CD14-positive monocyte (primary cell): ENCODE measurements at regions not wholly inside any gene's neighbourhood (a gene's known extent, or its start where the extent isn't known, plus 50 kb on each side); places are given as distances from the start of the nearest gene placed in this dataset.

Source experiments
- DNase-seq, 3 donors: peaks; one replicate each; pipeline ENCODE4 v3.0.0-alpha.2; 2011 to 2022
- H2AFZ ChIP-seq: 2 replicates; pipeline ENCODE4 v1.6.0; 2012; ENCODE audit warnings: mild to moderate bottlenecking, low read depth, low read length, inconsistent platforms; ENCODE audit not compliant: insufficient read depth, poor library complexity, severe bottlenecking
- H3K27ac ChIP-seq, 2 donors: 1 replicate in 1 of 2; 2 replicates in 1 of 2; pipeline ENCODE4 v1.5.1; 2012 to 2013; ENCODE audit warnings: low read length in 2 of 2, control low read depth in 1 of 2, inconsistent platforms in 1 of 2, low read depth in 1 of 2, mild to moderate bottlenecking in 1 of 2
- H3K27me3 ChIP-seq, 2 donors: one replicate each; pipeline versions ENCODE4 v1.6.0 to v1.6.1; 2011 to 2013; ENCODE audit warnings: low read length in 2 of 2; ENCODE audit not compliant: control insufficient read depth in 2 of 2, insufficient read depth in 2 of 2
- H3K36me3 ChIP-seq, 2 donors: replicated peaks in 1 of 2; 1 replicate in 1 of 2; 2 replicates in 1 of 2; pipeline versions ENCODE4 v1.5.1 to v1.6.1; 2012 to 2013; ENCODE audit warnings: low read length in 2 of 2, control low read depth in 1 of 2, inconsistent platforms in 1 of 2, mild to moderate bottlenecking in 1 of 2; ENCODE audit not compliant: insufficient read depth in 2 of 2, control insufficient read depth in 1 of 2
- H3K4me1 ChIP-seq, 2 donors: 1 replicate in 1 of 2; 2 replicates in 1 of 2; pipeline versions ENCODE4 v1.5.1 to v1.6.1; 2012 to 2013; ENCODE audit warnings: low read length in 2 of 2, control low read depth in 1 of 2, inconsistent platforms in 1 of 2, mild to moderate bottlenecking in 1 of 2, moderate library complexity in 1 of 2; ENCODE audit not compliant: insufficient read depth in 2 of 2, control insufficient read depth in 1 of 2
- H3K4me2 ChIP-seq: replicated peaks from 2 replicates; pipeline ENCODE3; 2012; ENCODE audit warnings: low read length, moderate library complexity, mild to moderate bottlenecking; ENCODE audit not compliant: poor library complexity, severe bottlenecking; ENCODE audit errors: extremely low read depth
- H3K4me3 ChIP-seq, 3 experiments: fragments of 200-600 bp in 1 of 3; sonication (generic) in 1 of 3; replicated peaks in 1 of 3; 1 replicate in 2 of 3; 2 replicates in 1 of 3; pipeline ENCODE4 v1.5.1; 2011 to 2013; ENCODE audit warnings: low read length in 3 of 3, mild to moderate bottlenecking in 3 of 3, control low read depth in 2 of 3, low read depth in 2 of 3, inconsistent platforms in 1 of 3, moderate library complexity in 1 of 3
- H3K79me2 ChIP-seq: 2 replicates; pipeline ENCODE4 v1.6.0; 2012; ENCODE audit warnings: mild to moderate bottlenecking, control low read depth, inconsistent platforms, low read length, moderate library complexity; ENCODE audit not compliant: insufficient read depth
- H3K9ac ChIP-seq: 2 replicates; pipeline ENCODE4 v1.6.0; 2017; ENCODE audit warnings: low read length, mild to moderate bottlenecking; ENCODE audit not compliant: insufficient read depth, poor library complexity, severe bottlenecking
- H3K9me3 ChIP-seq, 2 donors: replicated peaks in 1 of 2; 1 replicate in 1 of 2; 2 replicates in 1 of 2; pipeline versions ENCODE4 v1.5.1 to v1.6.1; 2012 to 2013; ENCODE audit warnings: low read length in 2 of 2, control low read depth in 1 of 2; ENCODE audit not compliant: control insufficient read depth in 1 of 2, insufficient read depth in 1 of 2
- H4K20me1 ChIP-seq: 2 replicates; pipeline ENCODE4 v1.6.0; 2012; ENCODE audit warnings: mild to moderate bottlenecking, low read length, control low read depth, moderate library complexity; ENCODE audit not compliant: insufficient read depth
- H3K27ac Mint-ChIP-seq, 7 donors: one replicate each; pipeline ENCODE4 v1.8.0; 2020; ENCODE audit warnings: mild to moderate bottlenecking in 7 of 7, mixed read lengths in 7 of 7, moderate library complexity in 6 of 7, inconsistent platforms in 2 of 7
- H3K27me3 Mint-ChIP-seq, 3 donors: one replicate each; pipeline ENCODE4 v1.8.0; 2021 to 2022; ENCODE audit warnings: low read depth in 3 of 3, mild to moderate bottlenecking in 3 of 3, mixed read lengths in 3 of 3, moderate library complexity in 3 of 3, inconsistent platforms in 1 of 3
- H3K36me3 Mint-ChIP-seq, 2 donors: one replicate each; pipeline ENCODE4 v1.8.0; 2020; ENCODE audit warnings: mixed read lengths in 2 of 2, inconsistent platforms in 1 of 2, mild to moderate bottlenecking in 1 of 2
- H3K4me1 Mint-ChIP-seq: one replicate; pipeline ENCODE4 v1.8.0; 2020; ENCODE audit warnings: mild to moderate bottlenecking, mixed read lengths
- H3K4me3 Mint-ChIP-seq, 2 donors: one replicate each; pipeline ENCODE4 v1.8.0; 2020; ENCODE audit warnings: mild to moderate bottlenecking in 2 of 2, mixed read lengths in 2 of 2, moderate library complexity in 1 of 2
- H3K9me3 Mint-ChIP-seq, 7 donors: one replicate each; pipeline ENCODE4 v1.8.0; 2020 to 2022; ENCODE audit warnings: mixed read lengths in 7 of 7, mild to moderate bottlenecking in 6 of 7, moderate library complexity in 6 of 7, inconsistent platforms in 2 of 7
- WGBS: methylation state at CpG from one replicate; pipeline ENCODE4 v1.1.5; 2013; ENCODE audit warnings: missing lambda C conversion rate; ENCODE audit not compliant: insufficient coverage; 5-methylcytosine and 5-hydroxymethylcytosine counted together
- intact Hi-C, 2 donors: fragments of 100-400 bp; cut with micrococcal nuclease; formaldehyde crosslinking; loops; one replicate each; pipeline versions ENCODE4 v1.15.0 to v1.15.1; 2023
- TF ChIP-seq, protein P1 (sequence below): fragments of 200-600 bp; IDR thresholded peaks from one replicate; pipeline ENCODE4 v1.8.0; 2022; ENCODE audit warnings: antibody characterized with exemption, mild to moderate bottlenecking

DNA sequence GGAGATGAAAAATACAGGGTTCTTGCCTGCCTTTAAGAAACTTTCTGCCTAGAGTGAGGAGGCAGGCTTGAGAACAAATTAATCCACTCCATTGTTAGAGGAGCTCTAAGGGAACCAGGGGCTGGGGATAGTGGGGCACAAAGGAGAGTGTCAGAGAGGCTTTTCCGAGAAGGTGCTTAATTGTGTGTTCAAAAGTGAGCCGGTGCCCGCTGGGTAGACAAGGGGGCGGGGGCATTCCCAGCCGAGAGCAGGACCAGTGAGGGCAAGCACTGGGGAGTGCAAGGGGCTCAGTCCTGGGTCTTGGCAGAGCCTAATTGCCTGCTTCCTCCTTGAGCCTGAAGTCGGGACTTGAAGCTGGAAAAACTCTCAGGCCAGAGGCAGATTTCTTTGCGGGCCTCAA, 377.4 kb downstream of the ETNK1 start:
- no peak overlapping the region for H3K27ac Mint-ChIP-seq
- H3K79me2 ChIP-seq, result no peaks in the 10 kb centered on the region
- peaks cover 10 to 17% (median 16%) of the 10 kb centered on the region in 7 donors for H3K9me3 Mint-ChIP-seq

DNA sequence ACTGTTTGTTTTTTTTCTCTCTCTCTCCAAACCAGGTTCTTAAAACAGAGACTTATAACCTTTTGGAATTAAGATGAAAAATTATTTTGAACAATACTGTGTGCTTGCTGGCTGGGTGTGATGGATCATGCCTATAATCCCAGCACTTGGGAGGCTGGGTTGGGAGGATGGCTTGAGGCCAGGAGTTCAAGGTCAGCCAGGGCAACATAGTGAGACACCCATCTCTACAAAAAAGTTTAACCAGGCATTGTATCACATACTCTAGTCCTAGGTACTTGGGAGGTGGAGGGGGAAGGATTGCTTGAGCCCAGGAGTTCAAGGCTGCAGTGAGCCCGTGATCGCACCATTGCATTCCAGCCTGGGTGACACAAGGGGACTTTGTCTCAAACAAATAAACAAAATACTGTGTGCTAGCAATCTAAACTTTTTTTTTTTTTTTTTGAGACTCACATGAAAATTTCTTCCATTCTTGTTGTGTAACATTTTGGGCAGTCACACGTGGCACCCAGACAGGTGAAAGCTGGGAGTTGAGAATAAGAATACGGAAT, 379.6 kb downstream of the ETNK1 start:
- WGBS, result 88% methylated on average over 2 of the region's 4 CpGs

More for the DNA sequence above, 377.4 kb downstream of the ETNK1 start:
- intact Hi-C loops, result no loop called here
- H3K4me3 Mint-ChIP-seq, result no peak overlapping the region
- 73% methylated on average over 6 of the region's 7 CpGs for WGBS
- H3K36me3 ChIP-seq, result no peaks in the 10 kb centered on the region
- H2AFZ ChIP-seq, result no peak overlapping the region
- no peak overlapping the region for H3K4me3 ChIP-seq
- H3K4me2 ChIP-seq, result no peak overlapping the region
- TF ChIP-seq, protein P1, sequence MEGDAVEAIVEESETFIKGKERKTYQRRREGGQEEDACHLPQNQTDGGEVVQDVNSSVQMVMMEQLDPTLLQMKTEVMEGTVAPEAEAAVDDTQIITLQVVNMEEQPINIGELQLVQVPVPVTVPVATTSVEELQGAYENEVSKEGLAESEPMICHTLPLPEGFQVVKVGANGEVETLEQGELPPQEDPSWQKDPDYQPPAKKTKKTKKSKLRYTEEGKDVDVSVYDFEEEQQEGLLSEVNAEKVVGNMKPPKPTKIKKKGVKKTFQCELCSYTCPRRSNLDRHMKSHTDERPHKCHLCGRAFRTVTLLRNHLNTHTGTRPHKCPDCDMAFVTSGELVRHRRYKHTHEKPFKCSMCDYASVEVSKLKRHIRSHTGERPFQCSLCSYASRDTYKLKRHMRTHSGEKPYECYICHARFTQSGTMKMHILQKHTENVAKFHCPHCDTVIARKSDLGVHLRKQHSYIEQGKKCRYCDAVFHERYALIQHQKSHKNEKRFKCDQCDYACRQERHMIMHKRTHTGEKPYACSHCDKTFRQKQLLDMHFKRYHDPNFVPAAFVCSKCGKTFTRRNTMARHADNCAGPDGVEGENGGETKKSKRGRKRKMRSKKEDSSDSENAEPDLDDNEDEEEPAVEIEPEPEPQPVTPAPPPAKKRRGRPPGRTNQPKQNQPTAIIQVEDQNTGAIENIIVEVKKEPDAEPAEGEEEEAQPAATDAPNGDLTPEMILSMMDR, result no peak
- H3K36me3 Mint-ChIP-seq, result no peaks in the 10 kb centered on the region
- H3K9ac ChIP-seq, result no peak overlapping the region
- H3K27me3 ChIP-seq, result no peaks in the 10 kb centered on the region
- no peaks in the 10 kb centered on the region for H4K20me1 ChIP-seq
- no peak overlapping the region for H3K27ac ChIP-seq
- H3K27me3 Mint-ChIP-seq, result no peaks in the 10 kb centered on the region
- no peak for DNase-seq
- no peaks in the 10 kb centered on the region for H3K4me1 Mint-ChIP-seq
- no peaks in the 10 kb centered on the region for H3K4me1 ChIP-seq
- H3K9me3 ChIP-seq, result peaks cover 9 to 26% of the 10 kb centered on the region in 2 donors

More for the DNA sequence above, 379.6 kb downstream of the ETNK1 start:
- H2AFZ ChIP-seq, result no peak overlapping the region
- no peaks in the 10 kb centered on the region for H3K27me3 Mint-ChIP-seq
- intact Hi-C loops, result no loop called here
- H3K9me3 ChIP-seq, result peaks cover 0 to 9% of the 10 kb centered on the region in 2 donors
- TF ChIP-seq, protein P1, result no peak
- no peak overlapping the region for H3K4me2 ChIP-seq
- no peaks in the 10 kb centered on the region for H4K20me1 ChIP-seq
- H3K27me3 ChIP-seq, result no peaks in the 10 kb centered on the region
- no peak overlapping the region for H3K27ac ChIP-seq
- H3K9ac ChIP-seq, result no peak overlapping the region
- no peaks in the 10 kb centered on the region for H3K4me1 ChIP-seq
- H3K9me3 Mint-ChIP-seq, result peaks cover 2 to 13% (median 5%) of the 10 kb centered on the region in 7 donors
- no peaks in the 10 kb centered on the region for H3K4me1 Mint-ChIP-seq
- no peaks in the 10 kb centered on the region for H3K79me2 ChIP-seq
- no peak overlapping the region for H3K4me3 Mint-ChIP-seq
- no peak overlapping the region for H3K27ac Mint-ChIP-seq
- H3K36me3 ChIP-seq, result no peaks in the 10 kb centered on the region
- DNase-seq, result no peak
- H3K4me3 ChIP-seq, result no peak overlapping the region
- H3K36me3 Mint-ChIP-seq, result no peaks in the 10 kb centered on the region
